IPS DF 6.9 (cell line): ENCODE measurements at regions not wholly inside any gene's neighbourhood (a gene's known extent, or its start where the extent isn't known, plus 50 kb on each side); places are given as distances from the start of the nearest gene placed in this dataset.

ENCODE experiments used
- DNase-seq: peaks from one replicate; pipeline ENCODE4 v3.0.0-alpha.2; 2013; ENCODE audit warnings: low read depth, low spot score
- H3K27ac ChIP-seq: one replicate; pipeline ENCODE4 v1.5.1; 2013; ENCODE audit warnings: low read length, control low read depth
- H3K27me3 ChIP-seq: 2 replicates; pipeline ENCODE4 v1.6.1; 2013; ENCODE audit warnings: mild to moderate bottlenecking, low read length; ENCODE audit not compliant: control insufficient read depth, insufficient read depth
- H3K36me3 ChIP-seq: 2 replicates; pipeline ENCODE4 v1.6.1; 2013; ENCODE audit warnings: low read length; ENCODE audit not compliant: control insufficient read depth, insufficient read depth
- H3K4me1 ChIP-seq: 2 replicates; pipeline ENCODE4 v1.6.1; 2013; ENCODE audit warnings: low read length; ENCODE audit not compliant: control insufficient read depth, insufficient read depth
- H3K4me3 ChIP-seq: 2 replicates; pipeline ENCODE4 v1.5.1; 2013; ENCODE audit warnings: mild to moderate bottlenecking, low read length
- H3K9me3 ChIP-seq: 2 replicates; pipeline ENCODE4 v1.6.1; 2013; ENCODE audit warnings: low read length, inconsistent platforms; ENCODE audit not compliant: control insufficient read depth, insufficient read depth
- WGBS: extraction: QIAGEN DNeasy Blood & Tissue Kit; methylation state at CpG from one replicate; pipeline ENCODE4 v1.1.7; 2013; ENCODE audit warnings: mixed read lengths, missing lambda C conversion rate; ENCODE audit not compliant: insufficient read length, insufficient coverage; 5-methylcytosine and 5-hydroxymethylcytosine counted together

DNA sequence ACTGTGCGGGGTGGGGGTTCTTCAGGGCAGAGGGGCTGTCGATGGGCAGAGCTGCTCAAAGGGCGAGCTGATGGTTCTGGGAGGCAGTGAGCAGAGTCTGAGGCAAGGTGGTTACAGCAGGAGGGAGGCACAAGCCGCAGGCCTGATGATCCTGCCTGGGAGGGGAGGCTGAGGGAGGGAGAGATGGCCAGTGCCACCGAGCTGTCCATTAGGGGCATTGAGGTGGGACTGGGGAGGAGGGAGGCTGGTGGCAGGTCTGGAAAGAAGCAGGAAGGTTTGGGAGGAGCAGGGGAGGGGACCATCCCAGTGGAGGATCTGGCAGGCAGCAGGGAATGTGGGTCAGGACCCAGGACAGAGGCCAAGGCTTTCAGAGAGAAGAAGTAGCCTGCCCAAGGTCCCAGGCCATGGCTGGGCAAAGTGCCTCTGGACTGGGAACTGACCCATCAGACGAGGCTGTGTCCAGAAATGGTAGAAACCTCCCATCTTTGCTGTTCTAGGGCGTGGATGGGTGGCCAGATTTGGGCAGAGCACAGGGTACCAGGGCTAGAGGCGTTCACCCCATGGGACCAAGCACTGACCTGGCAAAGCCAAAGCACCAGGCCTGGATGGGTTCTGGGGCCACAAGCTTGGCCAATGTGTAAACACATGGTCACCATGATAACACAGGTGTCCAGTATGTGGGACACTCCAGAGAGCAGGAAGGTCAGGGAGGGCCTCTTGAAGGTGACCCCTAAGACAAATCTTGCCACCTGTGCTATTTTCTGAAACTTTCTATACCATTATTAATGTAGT, 55.5 kb downstream of the INHBB start:
- H3K9me3 ChIP-seq, result no peaks in the 10 kb centered on the region
- no peaks in the 10 kb centered on the region for H3K36me3 ChIP-seq
- no CpG with 5 or more reads among the region's 8 CpGs for WGBS
- H3K4me3 ChIP-seq, result no peak overlapping the region
- no peak overlapping the region for H3K27ac ChIP-seq
- H3K27me3 ChIP-seq, result no peaks in the 10 kb centered on the region
- DNase-seq, result no peak
- no peaks in the 10 kb centered on the region; the same call in 1 of the 2 replicates for H3K4me1 ChIP-seq

DNA sequence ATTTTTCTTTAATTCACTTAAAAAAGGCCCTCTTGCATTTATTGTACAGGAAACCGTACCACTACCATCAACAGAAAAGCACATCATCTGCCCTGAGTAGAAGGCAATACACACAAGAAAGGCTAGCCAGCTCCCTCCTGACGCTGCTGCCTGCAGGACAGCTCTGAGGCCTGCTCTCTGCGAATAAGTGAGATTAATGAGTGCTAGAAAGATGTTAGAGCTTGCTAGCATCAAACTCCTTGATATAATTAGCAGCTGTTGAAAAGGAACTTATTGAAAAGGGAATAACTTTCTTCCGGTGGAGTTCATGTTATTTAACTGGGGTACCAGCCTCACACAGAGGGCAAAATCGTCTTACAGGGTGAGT, 56.1 kb downstream of the INHBB start:
- no peaks in the 10 kb centered on the region for H3K27me3 ChIP-seq
- no peak for DNase-seq
- H3K9me3 ChIP-seq, result no peaks in the 10 kb centered on the region
- no peak overlapping the region for H3K27ac ChIP-seq
- H3K36me3 ChIP-seq, result no peaks in the 10 kb centered on the region
- WGBS, result no CpG with 5 or more reads among the region's 5 CpGs
- no peak overlapping the region for H3K4me3 ChIP-seq
- no peaks in the 10 kb centered on the region; the same call in 1 of the 2 replicates for H3K4me1 ChIP-seq

DNA sequence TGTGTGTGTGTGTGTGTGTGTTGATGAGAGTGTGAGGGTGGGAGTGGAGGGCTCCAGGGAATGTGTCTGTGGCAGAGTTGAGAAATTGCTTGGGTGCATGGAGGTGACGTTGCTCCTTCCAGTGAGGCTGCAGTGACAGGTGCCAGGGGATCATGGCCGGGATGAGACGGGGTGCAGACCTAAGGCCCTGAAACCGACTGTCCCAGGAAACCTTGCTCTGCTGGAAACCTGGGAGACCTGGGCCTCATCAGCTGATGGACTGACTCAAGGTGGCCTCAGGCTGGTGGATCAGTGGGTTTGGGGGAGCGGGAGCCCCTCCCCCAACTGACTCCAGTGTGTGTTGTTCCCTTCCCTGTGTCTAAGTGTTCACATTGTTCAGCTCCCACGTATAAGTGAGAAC, 56.6 kb downstream of the INHBB start:
- no peak overlapping the region for H3K27ac ChIP-seq
- H3K9me3 ChIP-seq, result no peaks in the 10 kb centered on the region
- H3K4me3 ChIP-seq, result no peak overlapping the region
- DNase-seq, result no peak
- no peaks in the 10 kb centered on the region for H3K27me3 ChIP-seq
- H3K36me3 ChIP-seq, result no peaks in the 10 kb centered on the region
- H3K4me1 ChIP-seq, result no peaks in the 10 kb centered on the region
- WGBS, result no CpG with 5 or more reads among the region's 6 CpGs

DNA sequence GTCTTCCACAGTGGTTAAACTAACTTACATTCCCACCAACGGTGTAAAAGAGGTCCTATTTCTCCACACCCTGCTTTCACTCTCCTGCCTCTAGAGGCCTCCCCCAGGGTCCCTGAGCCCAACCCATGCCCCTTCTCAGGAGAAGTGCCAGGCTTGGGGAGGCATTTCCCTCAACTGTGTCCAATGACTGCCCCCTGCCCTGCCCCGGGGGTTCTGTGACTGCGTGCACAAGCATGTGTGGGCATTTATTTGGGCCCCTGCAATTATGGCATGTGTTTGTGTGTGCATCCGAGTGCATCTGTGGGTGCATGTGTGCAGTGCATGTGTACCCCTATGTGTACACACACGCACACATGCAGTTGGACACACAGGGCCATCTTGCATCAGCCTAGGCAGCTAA, 57.3 kb downstream of the INHBB start:
- H3K4me1 ChIP-seq, result no peaks in the 10 kb centered on the region
- no peak overlapping the region for H3K27ac ChIP-seq
- H3K4me3 ChIP-seq, result no peak overlapping the region
- no peaks in the 10 kb centered on the region for H3K27me3 ChIP-seq
- WGBS, result no CpG with 5 or more reads among the region's 5 CpGs
- H3K36me3 ChIP-seq, result no peaks in the 10 kb centered on the region
- no peaks in the 10 kb centered on the region for H3K9me3 ChIP-seq
- DNase-seq, result no peak

DNA sequence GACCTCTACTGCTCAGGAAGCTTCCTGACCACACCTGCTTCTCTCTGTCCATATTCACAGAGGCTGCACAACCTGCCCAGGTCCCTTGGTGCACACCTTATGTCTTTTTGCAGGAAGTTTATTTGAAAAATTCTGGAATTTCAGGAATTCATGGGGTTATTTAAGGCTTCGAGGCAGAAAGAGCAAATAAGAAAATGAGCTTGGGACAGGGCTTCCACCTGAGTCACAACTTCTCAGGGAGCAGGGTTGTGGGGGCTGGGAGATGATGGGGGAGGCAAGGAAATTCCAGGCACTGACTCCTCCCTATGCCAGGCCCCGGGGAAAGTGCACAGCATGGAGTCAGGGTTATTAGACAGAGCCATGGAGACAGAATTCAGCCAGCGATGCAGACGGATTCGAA, 57.7 kb downstream of the INHBB start:
- WGBS, result no CpG with 5 or more reads among the region's 5 CpGs
- Histone ChIP-seq H3K4me1 (no peaks in the 10 kb centered on the region), H3K36me3 (no peaks in the 10 kb centered on the region), H3K9me3 (no peaks in the 10 kb centered on the region), H3K4me3 (no peak overlapping the region), H3K27me3 (no peaks in the 10 kb centered on the region), H3K27ac (no peak overlapping the region)
- no peak for DNase-seq

DNA sequence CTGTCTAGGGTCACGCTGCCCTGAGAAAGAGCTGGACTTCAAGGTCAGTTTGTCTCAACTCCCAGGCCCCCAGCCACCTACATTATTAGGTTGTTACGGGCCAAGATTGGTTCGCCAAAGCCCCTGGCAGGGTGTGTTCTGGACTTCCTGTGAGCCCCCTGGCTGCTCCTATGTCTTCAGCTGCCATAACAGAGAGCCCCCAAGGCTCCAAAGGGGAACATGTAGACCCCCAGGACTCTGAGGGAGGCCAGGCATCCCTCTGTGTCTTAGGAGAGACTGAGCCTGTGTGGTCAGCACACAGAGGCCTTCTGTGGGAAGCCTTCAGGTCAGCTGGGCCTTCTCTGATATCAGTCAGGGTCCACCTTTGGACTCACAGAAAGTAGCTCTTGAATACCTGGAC, 58.3 kb downstream of the INHBB start:
- DNase-seq, result no peak

DNA sequence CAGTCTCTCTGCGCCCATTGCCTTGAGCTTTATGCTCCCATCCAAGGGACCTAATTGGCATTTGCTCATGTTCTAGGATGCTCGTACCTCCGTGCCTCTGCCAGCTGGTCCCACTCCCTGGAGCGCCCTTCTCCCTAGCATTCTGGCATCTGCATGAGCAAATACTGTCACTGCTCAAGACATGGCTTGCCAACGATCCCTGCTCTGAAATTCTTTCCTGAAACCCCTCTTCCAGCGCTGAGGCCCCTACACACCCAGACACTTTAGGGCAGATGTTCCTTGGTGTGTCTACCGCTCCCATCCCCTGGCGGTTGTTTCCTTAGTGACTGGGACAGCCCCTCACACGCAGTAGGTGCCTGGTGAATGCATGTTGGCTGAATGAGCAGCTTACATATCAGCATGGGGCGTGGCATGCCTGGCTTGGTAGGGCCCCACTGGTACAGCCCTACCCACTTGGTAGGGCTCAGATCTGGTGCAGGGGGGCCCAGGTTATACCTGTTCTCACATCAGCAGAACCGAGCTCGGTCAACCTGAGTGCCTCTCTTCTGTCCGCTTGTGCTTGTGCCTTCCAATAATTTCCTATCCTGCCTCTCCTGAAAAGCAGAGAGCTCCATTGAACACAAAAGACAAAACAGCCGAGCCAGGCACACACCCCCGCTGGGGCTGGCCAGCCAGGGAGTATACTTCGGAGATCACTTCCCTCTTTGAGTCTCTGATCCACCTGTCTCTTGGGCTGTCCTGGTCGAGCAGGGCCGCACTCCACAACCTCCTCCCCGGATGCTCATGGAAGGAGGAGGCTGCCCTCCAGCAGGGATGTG, 59.2 kb downstream of the INHBB start:
- DNase-seq, result no peak
- Histone ChIP-seq H3K4me1 (no peaks in the 10 kb centered on the region), H3K27me3 (no peaks in the 10 kb centered on the region), H3K9me3 (no peaks in the 10 kb centered on the region), H3K27ac (no peak overlapping the region), H3K36me3 (no peaks in the 10 kb centered on the region), H3K4me3 (no peak overlapping the region)
- WGBS, result no CpG with 5 or more reads among the region's 19 CpGs

More for the DNA sequence above, 58.3 kb downstream of the INHBB start:
- no peaks in the 10 kb centered on the region for H3K27me3 ChIP-seq
- H3K36me3 ChIP-seq, result no peaks in the 10 kb centered on the region
- H3K9me3 ChIP-seq, result no peaks in the 10 kb centered on the region
- WGBS, result no CpG with 5 or more reads among the region's 3 CpGs
- H3K27ac ChIP-seq, result no peak overlapping the region
- no peak overlapping the region for H3K4me3 ChIP-seq
- H3K4me1 ChIP-seq, result no peaks in the 10 kb centered on the region

DNA sequence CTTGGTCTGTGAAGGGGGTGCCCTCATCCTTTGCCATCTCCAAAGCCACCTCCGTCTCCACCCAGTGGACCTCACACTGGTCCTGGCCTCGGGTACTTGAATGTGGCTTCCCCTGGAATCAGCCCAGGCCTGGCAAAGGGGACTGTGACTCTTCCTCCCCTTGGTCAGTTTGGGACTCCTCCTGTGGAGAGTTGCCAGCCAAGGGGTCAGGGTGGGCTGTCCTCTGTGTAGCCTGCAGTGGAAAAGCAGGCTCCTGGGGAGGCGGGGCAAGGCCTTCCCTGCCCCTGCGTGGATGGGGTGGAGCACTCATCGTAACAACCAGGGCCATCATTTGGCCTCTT, 59.8 kb downstream of the INHBB start:
- no peak overlapping the region for H3K4me3 ChIP-seq
- DNase-seq, result no peak
- no peak overlapping the region for H3K27ac ChIP-seq
- no CpG with 5 or more reads among the region's 5 CpGs for WGBS
- no peaks in the 10 kb centered on the region for H3K4me1 ChIP-seq
- no peaks in the 10 kb centered on the region for H3K27me3 ChIP-seq
- no peaks in the 10 kb centered on the region for H3K36me3 ChIP-seq
- no peaks in the 10 kb centered on the region for H3K9me3 ChIP-seq

DNA sequence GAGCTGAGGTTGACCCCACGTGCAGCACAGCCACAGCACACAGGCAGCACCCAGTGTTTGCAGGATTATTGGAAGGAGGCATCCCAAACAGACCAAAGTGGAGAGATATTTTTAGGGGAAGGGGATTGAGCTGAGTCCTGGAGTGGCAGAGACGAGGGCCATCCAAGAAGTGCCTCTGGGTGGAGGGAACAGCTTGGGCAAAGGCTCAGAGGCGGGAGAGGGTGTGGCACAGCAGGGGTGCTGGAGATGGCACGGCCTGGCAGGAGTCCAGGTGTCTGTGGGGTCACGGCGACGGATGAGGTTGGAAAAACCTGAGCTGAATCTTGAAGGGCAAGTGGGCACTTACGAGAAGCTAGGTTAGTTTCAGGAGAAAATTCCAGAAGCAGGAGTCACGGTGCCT, 60.6 kb downstream of the INHBB start:
- Histone ChIP-seq H3K4me1 (no peaks in the 10 kb centered on the region), H3K9me3 (no peaks in the 10 kb centered on the region), H3K4me3 (no peak overlapping the region), H3K27me3 (no peaks in the 10 kb centered on the region), H3K27ac (no peak overlapping the region), H3K36me3 (no peaks in the 10 kb centered on the region)
- DNase-seq, result no peak
- no CpG with 5 or more reads among the region's 9 CpGs for WGBS

DNA sequence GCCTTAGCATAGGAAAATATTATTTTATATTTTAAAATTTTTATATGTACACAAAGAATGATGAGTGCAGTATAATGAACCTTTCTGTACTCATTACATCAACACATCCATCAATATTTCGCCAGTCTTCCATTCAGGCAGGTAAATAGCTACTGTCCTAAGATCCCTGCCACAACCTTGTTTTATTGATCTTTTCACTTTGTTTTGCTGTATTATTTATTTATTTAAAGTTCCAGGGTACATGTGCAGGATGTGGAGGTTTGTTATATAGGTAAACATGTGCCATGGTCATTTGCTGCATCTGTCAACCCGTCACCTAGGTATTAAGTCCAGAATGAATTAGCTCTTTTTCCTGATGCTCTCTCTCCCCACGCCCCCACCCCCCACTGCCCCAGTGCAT, 64.6 kb downstream of the INHBB start:
- no peak overlapping the region for H3K4me3 ChIP-seq
- no peaks in the 10 kb centered on the region for H3K36me3 ChIP-seq
- H3K9me3 ChIP-seq, result no peaks in the 10 kb centered on the region
- no peak for DNase-seq
- no peaks in the 10 kb centered on the region for H3K27me3 ChIP-seq
- no peak overlapping the region for H3K27ac ChIP-seq
- WGBS, result no CpG with 5 or more reads among the region's 3 CpGs
- no peaks in the 10 kb centered on the region for H3K4me1 ChIP-seq
